22Rv1 (cell line): ENCODE measurements at regions not wholly inside any gene's neighbourhood (a gene's known extent, or its start where the extent isn't known, plus 50 kb on each side); places are given as distances from the start of the nearest gene placed in this dataset.

ENCODE experiments used
- ZFX ChIP-seq: fragments of 450-650 bp; IDR thresholded peaks from 2 replicates; pipeline ENCODE4 v1.6.1; 2017; ENCODE audit warnings: antibody characterized with exemption, borderline replicate concordance
- TF ChIP-seq, protein P1 (sequence below): fragments of 450-650 bp; IDR thresholded peaks from 2 replicates; pipeline ENCODE4 v1.5.1; 2017; ENCODE audit warnings: mild to moderate bottlenecking

DNA sequence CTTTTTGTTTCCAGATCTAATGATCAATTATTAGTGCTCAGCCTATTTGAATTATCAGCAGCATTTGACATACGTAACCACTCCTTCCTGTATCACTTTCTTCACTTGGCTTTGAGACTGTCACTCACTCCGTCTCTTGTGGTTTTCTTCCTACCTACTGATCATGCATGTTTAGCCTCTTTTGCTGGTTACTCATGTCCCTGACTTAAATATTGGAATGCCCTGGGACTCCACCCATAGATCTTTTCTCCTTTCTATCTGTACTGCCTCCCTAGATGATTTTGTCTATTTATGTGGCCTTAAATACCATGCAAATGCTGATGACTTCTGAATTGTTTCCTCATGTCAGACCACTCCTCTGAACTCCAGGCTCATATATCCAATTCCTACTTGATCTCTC lies 57.7 kb upstream of the PDE4B start:
- TF ChIP-seq, protein P1, sequence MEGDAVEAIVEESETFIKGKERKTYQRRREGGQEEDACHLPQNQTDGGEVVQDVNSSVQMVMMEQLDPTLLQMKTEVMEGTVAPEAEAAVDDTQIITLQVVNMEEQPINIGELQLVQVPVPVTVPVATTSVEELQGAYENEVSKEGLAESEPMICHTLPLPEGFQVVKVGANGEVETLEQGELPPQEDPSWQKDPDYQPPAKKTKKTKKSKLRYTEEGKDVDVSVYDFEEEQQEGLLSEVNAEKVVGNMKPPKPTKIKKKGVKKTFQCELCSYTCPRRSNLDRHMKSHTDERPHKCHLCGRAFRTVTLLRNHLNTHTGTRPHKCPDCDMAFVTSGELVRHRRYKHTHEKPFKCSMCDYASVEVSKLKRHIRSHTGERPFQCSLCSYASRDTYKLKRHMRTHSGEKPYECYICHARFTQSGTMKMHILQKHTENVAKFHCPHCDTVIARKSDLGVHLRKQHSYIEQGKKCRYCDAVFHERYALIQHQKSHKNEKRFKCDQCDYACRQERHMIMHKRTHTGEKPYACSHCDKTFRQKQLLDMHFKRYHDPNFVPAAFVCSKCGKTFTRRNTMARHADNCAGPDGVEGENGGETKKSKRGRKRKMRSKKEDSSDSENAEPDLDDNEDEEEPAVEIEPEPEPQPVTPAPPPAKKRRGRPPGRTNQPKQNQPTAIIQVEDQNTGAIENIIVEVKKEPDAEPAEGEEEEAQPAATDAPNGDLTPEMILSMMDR = no peak
- no peak for TF ChIP-seq ZFX
